Cardiac fibroblast (primary cell): ENCODE measurements at regions not wholly inside any gene's neighbourhood (a gene's known extent, or its start where the extent isn't known, plus 50 kb on each side); places are given as distances from the start of the nearest gene placed in this dataset.
A peak's percentile ranks its signal among the peaks of the same experiment; 100 is the strongest.

Experiments used
- DNase-seq, 2 donors: peaks; one replicate each; pipeline versions ENCODE4 v3.0.0 to v3.0.0-alpha.2; 2010; ENCODE audit warnings: low read depth in 2 of 2
- H3K4me3 ChIP-seq, 2 donors: replicated peaks in 1 of 2; 1 replicate in 1 of 2; 2 replicates in 1 of 2; pipeline ENCODE4 v1.5.1; 2011; ENCODE audit warnings: low read depth in 2 of 2, low read length in 2 of 2, mild to moderate bottlenecking in 2 of 2, moderate library complexity in 1 of 2
- CTCF ChIP-seq: IDR thresholded peaks from one replicate; pipeline ENCODE4 v1.5.1; 2011; ENCODE audit warnings: low read depth, mild to moderate bottlenecking, low read length, inconsistent platforms

DNA sequence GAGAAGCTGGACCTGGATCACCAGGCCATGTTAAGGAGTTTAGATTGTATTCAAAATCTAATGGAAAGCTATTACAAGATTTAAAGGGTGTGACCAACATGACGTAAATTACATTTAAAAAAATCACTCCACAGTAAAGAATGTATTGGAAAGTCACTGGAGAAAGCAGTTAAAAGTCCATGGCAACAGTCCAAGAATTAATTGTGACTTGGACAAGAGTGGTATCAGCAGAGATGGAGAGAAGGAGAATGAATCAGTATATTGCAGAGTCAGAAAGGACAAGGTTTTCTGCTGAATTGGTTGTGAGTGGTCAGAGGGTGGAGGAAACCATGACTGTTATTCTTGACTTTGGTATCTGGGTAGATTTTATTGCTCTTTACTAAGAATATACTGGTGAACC, 535.1 kb upstream of the SLITRK1 start:
- no peak overlapping the region for H3K4me3 ChIP-seq
- no peak for TF ChIP-seq CTCF
- DNase-seq: peak; percentile 12 to 14

GRCh38 chr13:84413016-84413415, 530.7 kb upstream of the SLITRK1 start:
- H3K4me3 ChIP-seq: no peak overlapping the region
- DNase-seq: no peak
- no peak for TF ChIP-seq CTCF

DNA sequence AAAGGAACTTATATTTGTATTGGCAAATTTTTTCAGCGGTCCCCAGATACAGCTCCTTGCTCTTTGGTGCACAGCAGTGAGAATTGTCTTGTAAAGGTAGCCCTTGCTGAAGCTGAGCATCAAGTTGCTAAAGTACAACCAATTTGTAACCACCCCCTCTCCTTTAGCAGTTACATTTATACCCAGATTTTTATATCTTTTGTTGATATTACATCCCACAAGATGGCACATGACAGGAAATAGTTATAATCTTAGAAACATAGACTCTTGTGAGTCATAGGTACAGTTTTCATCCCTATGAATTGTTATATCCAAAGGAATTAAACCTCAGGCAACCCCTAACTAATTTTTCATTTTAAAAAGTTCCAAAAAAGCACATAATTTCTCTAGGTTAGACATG, 523.0 kb upstream of the SLITRK1 start:
- no peak overlapping the region for H3K4me3 ChIP-seq
- no peak for TF ChIP-seq CTCF
- peak; percentile 12 to 34 for DNase-seq

- peak; percentile 63 to 91 for DNase-seq
- TF ChIP-seq CTCF: no peak
- no peak overlapping the region for H3K4me3 ChIP-seq
Measured at GRCh38 chr13:84400706-84401105, 518.4 kb upstream of the SLITRK1 start.

DNA sequence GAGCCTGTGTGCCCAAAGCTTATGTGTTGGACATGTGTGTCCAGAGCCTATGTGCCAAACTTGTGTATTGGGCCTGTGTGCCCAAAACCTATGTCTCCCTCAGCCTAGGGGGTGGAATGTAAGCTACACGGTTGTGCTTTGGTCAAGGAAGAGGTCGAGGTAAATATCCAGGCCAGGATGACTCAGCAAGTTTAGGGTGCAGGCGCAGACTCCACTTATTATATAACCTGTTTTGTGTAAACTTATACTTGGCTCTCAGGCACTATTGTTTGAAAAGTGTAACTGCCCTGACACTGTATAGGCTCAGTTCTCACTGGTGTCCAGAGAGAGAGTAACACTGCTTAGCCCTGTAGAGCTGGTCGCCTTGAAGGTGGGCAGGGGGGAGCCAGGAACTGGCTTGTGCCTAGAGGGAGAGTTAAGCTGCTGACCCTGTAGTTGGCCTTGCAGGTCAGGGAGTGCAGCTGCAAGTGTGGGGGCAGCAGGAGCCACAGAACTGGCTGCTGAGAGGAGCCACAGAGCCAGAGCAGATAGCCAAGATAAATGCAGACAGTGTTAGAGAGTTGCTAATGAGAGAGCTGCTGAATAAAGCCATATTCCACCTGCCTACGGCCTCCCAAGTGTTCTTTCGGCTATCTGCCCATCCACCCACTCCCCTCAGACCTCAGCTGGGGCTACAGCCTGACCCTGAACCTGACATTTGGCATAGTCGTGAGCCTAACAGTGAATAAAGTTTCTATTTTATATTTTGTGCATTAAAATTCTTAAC, 517.2 kb upstream of the SLITRK1 start:
- peak in 1 of 2 donors; percentile 14 for DNase-seq

DNA sequence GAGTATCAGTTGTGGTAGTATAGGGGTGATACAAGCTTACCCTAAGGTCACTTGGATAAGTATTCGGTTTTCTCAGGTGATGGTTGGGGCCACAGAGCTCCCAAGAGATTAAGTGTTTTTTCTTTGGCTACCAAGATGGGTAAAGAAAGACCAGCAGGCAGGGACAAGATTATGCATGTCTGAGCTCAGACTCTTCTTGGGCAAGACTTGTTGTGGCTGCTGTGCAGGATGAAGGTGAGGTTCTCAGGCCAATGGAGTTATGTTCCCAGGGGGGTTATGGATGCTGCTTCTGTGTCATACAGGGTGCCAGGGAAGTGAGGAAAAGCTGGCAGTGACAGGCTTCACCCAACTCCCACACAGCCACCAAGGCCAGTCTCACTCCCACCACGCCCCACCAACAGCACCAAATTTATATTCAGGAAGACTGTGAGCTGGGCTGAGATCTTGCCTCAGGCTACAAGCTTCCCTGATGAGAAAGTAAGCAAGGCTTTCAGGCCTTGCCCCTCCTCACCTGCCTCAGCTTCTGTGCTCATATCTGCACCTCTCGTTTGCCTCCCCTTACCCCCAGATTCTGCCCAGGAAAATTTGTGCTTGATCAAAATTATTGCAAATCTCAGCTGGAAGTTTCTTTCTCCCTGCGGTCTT, 511.8 kb upstream of the SLITRK1 start:
- no peak for DNase-seq
- H3K4me3 ChIP-seq: no peak overlapping the region
- no peak for TF ChIP-seq CTCF

More for the DNA sequence above, 517.2 kb upstream of the SLITRK1 start:
- no peak overlapping the region for H3K4me3 ChIP-seq
- no peak for TF ChIP-seq CTCF
